OCI-LY3 (cell line): ENCODE measurements at regions not wholly inside any gene's neighbourhood (a gene's known extent, or its start where the extent isn't known, plus 50 kb on each side); places are given as distances from the start of the nearest gene placed in this dataset.

Experiments used
- H2AFZ ChIP-seq: fragments of 200-600, 300-600 bp; shearing (Covaris generic); 2 replicates; pipeline ENCODE4 v1.6.0; 2014; ENCODE audit warnings: antibody characterized with exemption, low read depth, low read length
- H3K27ac ChIP-seq: fragments of 200-600, 300-600 bp; sonication (generic); 2 replicates; pipeline ENCODE4 v1.5.1; 2014; ENCODE audit warnings: mild to moderate bottlenecking, low read length, moderate library complexity, mixed read lengths
- H3K27me3 ChIP-seq: fragments of 200-600, 300-600 bp; sonication (generic); 2 replicates; pipeline ENCODE4 v1.6.1; 2014; ENCODE audit warnings: low read depth, low read length, mixed read lengths
- H3K36me3 ChIP-seq: fragments of 200-600, 300-600 bp; sonication (generic); replicated peaks from 2 replicates; pipeline ENCODE3; 2014; ENCODE audit warnings: low read depth, low read length, mixed read lengths
- H3K4me1 ChIP-seq: fragments of 300-600, 200-600 bp; sonication (generic); 2 replicates; pipeline ENCODE4 v1.6.1; 2014; ENCODE audit warnings: low read length, mixed read lengths
- H3K4me2 ChIP-seq: fragments of 200-600, 300-600 bp; sonication (generic); 2 replicates; pipeline ENCODE4 v1.6.1; 2014; ENCODE audit warnings: low read length, mixed read lengths
- H3K4me3 ChIP-seq: fragments of 300-600, 200-600 bp; sonication (generic); 2 replicates; pipeline ENCODE4 v1.5.1; 2014; ENCODE audit warnings: antibody characterized with exemption, mild to moderate bottlenecking, low read length, moderate library complexity
- H3K79me2 ChIP-seq: fragments of 300-600, 200-600 bp; shearing (Covaris generic); 2 replicates; pipeline ENCODE4 v1.6.1; 2014; ENCODE audit warnings: mild to moderate bottlenecking, low read length, mixed read lengths
- H3K9ac ChIP-seq: fragments of 300-600, 200-600 bp; shearing (Covaris generic); 2 replicates; pipeline ENCODE4 v1.6.0; 2014; ENCODE audit warnings: mild to moderate bottlenecking, low read length, moderate library complexity
- H3K9me3 ChIP-seq: fragments of 200-600, 300-600 bp; shearing (Covaris generic); 2 replicates; pipeline ENCODE4 v1.6.1; 2014; ENCODE audit warnings: low read length, mixed read lengths; ENCODE audit not compliant: insufficient read depth
- H4K20me1 ChIP-seq: fragments of 200-600, 300-600 bp; sonication (generic); 2 replicates; pipeline ENCODE4 v1.6.1; 2016; ENCODE audit warnings: low read length, mixed read lengths; ENCODE audit not compliant: insufficient read depth
- EZH2phosphoT487 ChIP-seq: fragments of 200-600 bp; shearing (Covaris generic); IDR thresholded peaks from 2 replicates; pipeline ENCODE4 v1.6.1; 2018; ENCODE audit warnings: antibody characterized with exemption, mixed run types, low read depth
- TF ChIP-seq, protein P1 (sequence below): fragments of 200-600, 300-600 bp; sonication (generic); IDR thresholded peaks from 2 replicates; pipeline ENCODE4 v1.5.1; 2014; ENCODE audit warnings: antibody characterized with exemption, low read length, low read depth

DNA sequence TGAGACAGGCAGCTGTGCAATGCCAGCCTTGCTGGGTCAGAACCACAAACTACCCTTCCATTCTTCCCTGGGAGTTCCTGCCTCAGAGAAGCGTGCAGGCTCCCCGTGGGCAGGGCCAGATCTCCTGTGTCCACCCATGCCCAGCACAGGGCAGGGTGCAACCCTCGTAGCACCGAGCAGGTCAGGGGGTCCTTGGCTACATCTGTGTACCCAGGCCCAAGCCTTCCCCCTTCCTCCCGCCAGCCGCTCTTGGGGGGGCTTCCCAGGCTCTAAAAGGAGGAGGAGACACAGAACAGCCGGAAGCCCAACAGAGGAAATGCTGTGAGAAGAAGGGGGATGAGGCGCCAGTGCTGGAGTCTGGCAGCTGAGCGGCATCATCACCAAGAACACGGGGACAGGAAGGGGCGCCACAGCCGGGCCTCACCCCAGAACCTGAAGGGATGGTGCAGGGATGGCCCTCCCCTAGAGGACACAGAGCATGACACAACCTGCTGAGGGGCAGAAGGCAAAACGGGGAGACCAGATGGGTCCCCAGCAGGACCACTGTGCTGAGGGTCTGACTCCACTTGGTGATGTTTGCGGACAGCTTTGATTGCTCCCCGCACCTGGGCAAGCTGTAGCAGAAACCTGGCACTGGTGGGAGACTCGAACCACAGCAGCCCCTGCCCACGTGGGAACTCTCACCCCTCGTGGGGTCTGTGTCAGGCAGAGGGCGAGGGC, 233.2 kb downstream of the NPHP4 start:
- Histone ChIP-seq H3K4me3 (no peak overlapping the region), H3K9ac (no peak overlapping the region), H3K79me2 (no peaks in the 10 kb centered on the region), H4K20me1 (no peaks in the 10 kb centered on the region), H3K4me1 (no peaks in the 10 kb centered on the region), H3K9me3 (no peaks in the 10 kb centered on the region; the same call in 1 of the 2 replicates), H3K27ac (no peak overlapping the region), H3K36me3 (no peaks in the 10 kb centered on the region), H3K4me2 (no peak overlapping the region), H2AFZ (no peak overlapping the region), H3K27me3 (no peaks in the 10 kb centered on the region)
- TF ChIP-seq, protein P1, sequence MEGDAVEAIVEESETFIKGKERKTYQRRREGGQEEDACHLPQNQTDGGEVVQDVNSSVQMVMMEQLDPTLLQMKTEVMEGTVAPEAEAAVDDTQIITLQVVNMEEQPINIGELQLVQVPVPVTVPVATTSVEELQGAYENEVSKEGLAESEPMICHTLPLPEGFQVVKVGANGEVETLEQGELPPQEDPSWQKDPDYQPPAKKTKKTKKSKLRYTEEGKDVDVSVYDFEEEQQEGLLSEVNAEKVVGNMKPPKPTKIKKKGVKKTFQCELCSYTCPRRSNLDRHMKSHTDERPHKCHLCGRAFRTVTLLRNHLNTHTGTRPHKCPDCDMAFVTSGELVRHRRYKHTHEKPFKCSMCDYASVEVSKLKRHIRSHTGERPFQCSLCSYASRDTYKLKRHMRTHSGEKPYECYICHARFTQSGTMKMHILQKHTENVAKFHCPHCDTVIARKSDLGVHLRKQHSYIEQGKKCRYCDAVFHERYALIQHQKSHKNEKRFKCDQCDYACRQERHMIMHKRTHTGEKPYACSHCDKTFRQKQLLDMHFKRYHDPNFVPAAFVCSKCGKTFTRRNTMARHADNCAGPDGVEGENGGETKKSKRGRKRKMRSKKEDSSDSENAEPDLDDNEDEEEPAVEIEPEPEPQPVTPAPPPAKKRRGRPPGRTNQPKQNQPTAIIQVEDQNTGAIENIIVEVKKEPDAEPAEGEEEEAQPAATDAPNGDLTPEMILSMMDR: no peak
- no peak for TF ChIP-seq EZH2phosphoT487

DNA sequence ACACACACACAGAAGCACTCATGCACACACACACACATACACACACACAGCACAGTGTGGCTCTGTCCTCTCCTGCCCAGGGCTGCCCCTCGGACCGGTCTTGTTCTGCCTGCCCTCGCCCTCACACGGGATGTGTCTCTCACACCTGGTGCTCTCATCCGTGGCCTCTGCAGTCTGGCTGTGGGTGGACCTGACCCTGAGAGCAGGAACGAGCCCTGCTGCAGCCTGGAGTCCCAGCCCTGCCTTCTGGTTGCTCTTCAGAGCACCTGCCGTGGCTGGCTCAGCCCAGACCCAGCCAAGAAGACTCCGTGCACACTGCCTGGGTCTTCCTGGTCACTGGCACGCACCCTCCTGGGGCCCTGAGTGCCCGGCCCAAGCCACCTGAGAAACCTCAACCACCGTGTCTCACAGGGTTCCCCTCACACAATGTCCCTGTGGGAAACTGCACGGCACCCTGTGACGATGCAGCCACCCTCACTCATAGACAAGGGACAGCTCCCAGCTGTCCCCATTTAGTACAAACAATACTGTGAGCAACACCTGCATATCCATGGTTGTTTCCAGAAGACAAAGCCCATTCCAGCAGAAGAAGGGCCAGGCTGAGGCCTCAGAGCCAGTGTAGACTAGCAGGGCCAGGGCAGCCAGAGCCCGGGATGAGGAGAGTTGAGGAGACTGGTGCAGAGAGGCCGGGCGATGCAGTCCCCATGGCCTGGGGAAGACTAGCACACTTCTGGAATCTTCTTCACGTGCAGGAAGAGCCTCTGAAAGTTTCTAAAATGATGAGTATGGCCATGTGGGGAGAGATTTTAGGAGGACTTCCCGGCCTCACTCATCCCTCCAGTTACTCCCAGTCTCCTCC, 234.0 kb downstream of the NPHP4 start:
- Histone ChIP-seq H3K27ac (no peak overlapping the region), H3K4me2 (no peak overlapping the region), H3K27me3 (no peaks in the 10 kb centered on the region), H3K9ac (no peak overlapping the region), H3K4me1 (no peaks in the 10 kb centered on the region), H3K36me3 (no peaks in the 10 kb centered on the region), H2AFZ (no peak overlapping the region), H3K4me3 (no peak overlapping the region), H3K9me3 (no peaks in the 10 kb centered on the region; the same call in 1 of the 2 replicates), H3K79me2 (no peaks in the 10 kb centered on the region), H4K20me1 (no peaks in the 10 kb centered on the region)
- TF ChIP-seq, protein P1: no peak
- TF ChIP-seq EZH2phosphoT487: no peak

DNA sequence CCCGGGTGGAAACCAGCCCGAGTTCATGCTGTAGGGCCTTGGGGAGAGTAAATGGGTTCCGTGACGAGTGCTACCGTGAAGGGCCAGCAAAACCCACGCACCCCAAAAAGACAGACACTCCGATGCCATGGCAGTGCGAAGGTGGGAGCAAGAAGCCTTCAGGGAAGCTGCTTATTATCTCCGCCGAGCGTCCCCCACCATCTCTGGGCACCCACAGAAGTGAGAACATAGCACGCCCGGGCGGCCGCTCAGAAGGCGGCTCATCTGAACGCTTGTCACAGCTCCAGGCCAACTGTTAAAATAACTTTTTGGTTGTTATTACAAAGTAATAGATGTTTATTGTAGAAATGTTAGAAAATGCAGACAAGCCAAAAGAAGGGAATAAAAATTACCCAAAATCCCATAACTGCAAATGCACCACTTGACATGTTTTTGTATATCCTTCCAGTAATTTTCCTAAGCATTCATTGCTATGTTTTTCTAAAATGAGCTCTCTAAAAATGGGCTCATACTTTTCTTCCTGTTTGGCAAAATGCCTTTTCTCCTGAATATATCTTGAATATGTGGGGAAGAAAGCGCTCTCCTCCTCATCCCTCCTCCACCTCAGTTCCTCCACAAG, 234.9 kb downstream of the NPHP4 start:
- no peaks in the 10 kb centered on the region for H3K79me2 ChIP-seq
- no peaks in the 10 kb centered on the region for H3K36me3 ChIP-seq
- no peak overlapping the region for H2AFZ ChIP-seq
- no peaks in the 10 kb centered on the region for H3K27me3 ChIP-seq
- no peak for TF ChIP-seq EZH2phosphoT487
- TF ChIP-seq, protein P1: no peak
- no peak overlapping the region for H3K4me3 ChIP-seq
- no peak overlapping the region for H3K4me2 ChIP-seq
- H3K4me1 ChIP-seq: no peaks in the 10 kb centered on the region
- no peaks in the 10 kb centered on the region for H3K9me3 ChIP-seq
- H3K9ac ChIP-seq: no peak overlapping the region
- H4K20me1 ChIP-seq: no peaks in the 10 kb centered on the region
- no peak overlapping the region for H3K27ac ChIP-seq
